ENCODE measurements at regions not wholly inside any gene's neighbourhood (a gene's known extent, or its start where the extent isn't known, plus 50 kb on each side); places are given as distances from the start of the nearest gene placed in this dataset.

- TF ChIP-seq TCF7L2 (IDR thresholded peaks at IDR 0.05; ENCODE audit: low read depth, low read length) (no peak), CTCF (IDR thresholded peaks at IDR 0.05) (no peak), POLR2AphosphoS5 (IDR thresholded peaks at IDR 0.05; ENCODE audit: low read depth, low read length) (no peak)
These were observed 79.6 kb upstream of the FRG1 start for GRCh38 chr4:189861101-189861500.
